ENCODE measurements at regions not wholly inside any gene's neighbourhood (a gene's known extent, or its start where the extent isn't known, plus 50 kb on each side); places are given as distances from the start of the nearest gene placed in this dataset.

DNA sequence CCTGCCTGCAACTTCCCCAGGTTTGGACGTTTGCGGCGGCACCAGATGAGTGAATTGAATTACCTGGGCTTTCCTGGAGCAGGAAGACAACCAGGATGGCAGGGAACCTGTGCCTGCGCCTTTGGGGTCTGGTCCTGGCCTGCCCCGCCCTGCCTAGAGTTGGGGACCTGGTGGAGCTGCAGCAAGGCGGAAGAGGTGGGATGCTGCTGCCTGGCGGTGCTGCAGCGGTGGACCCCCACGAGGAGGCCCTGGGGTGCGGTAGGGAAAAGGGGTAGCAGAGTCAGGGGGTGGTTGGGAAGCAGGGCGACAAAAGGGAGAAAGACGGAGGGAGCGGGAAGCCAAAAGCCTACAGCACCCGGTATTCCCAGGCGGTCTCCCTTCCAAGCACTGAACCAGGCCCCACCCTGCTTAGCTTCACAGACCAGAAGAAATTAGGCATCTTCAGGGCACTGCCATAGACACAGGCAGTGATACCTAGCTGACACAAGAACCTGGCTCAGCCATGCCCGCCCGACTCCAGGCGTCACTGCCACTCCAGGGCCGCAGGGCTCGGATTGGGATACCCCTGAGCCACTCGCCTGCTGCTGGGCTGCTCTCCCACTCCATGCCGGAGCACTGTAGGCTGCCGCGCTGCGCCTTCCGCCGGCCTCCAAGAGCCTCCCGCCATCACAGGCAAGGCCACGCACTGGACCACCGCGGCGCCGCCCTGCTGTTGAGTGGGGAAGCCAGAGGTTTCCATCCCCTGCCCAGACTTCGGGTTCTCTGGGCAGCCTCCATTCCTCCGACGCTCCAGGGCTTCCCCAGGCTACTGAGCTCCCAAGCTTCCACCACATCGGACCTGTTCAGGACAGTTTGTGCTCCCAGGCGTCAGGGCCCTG lies 155.2 kb upstream of the ALG10B start (continued):
- TF ChIP-seq, protein P1, sequence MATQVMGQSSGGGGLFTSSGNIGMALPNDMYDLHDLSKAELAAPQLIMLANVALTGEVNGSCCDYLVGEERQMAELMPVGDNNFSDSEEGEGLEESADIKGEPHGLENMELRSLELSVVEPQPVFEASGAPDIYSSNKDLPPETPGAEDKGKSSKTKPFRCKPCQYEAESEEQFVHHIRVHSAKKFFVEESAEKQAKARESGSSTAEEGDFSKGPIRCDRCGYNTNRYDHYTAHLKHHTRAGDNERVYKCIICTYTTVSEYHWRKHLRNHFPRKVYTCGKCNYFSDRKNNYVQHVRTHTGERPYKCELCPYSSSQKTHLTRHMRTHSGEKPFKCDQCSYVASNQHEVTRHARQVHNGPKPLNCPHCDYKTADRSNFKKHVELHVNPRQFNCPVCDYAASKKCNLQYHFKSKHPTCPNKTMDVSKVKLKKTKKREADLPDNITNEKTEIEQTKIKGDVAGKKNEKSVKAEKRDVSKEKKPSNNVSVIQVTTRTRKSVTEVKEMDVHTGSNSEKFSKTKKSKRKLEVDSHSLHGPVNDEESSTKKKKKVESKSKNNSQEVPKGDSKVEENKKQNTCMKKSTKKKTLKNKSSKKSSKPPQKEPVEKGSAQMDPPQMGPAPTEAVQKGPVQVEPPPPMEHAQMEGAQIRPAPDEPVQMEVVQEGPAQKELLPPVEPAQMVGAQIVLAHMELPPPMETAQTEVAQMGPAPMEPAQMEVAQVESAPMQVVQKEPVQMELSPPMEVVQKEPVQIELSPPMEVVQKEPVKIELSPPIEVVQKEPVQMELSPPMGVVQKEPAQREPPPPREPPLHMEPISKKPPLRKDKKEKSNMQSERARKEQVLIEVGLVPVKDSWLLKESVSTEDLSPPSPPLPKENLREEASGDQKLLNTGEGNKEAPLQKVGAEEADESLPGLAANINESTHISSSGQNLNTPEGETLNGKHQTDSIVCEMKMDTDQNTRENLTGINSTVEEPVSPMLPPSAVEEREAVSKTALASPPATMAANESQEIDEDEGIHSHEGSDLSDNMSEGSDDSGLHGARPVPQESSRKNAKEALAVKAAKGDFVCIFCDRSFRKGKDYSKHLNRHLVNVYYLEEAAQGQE (IDR thresholded peaks at IDR 0.05; ENCODE audit: low read depth) = no peak

DNA sequence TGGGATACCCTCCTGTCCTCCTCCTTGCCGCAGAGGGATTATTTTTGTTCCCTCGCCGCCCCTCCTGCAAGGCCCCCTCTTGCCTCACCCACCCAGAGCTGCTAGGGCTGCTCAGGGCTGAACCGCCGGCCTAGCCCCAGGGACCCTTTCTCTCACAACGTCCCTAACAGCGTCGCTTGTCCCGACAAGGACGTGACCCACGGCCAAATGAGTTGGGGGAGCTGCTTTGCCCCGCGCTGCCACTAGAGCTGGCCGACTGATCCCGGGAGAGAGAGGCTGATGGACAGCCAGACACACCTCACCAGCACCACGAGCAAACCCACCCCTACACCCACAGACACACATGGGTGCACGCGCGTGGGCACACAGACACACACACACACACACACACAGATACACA lies 154.6 kb upstream of the ALG10B start:
- Histone ChIP-seq H3K79me2 (ENCODE audit: insufficient read depth, low read length) (no peaks in the 10 kb centered on the region), H3K4me2 (ENCODE audit: low read length) (no peak overlapping the region), H4K20me1 (ENCODE audit: insufficient read depth) (no peaks in the 10 kb centered on the region), H3K9me3 (ENCODE audit: control insufficient read depth in 1 of 2, insufficient read depth in 1 of 2, low read depth in 1 of 2, low read length in 2 of 2) (no peaks in the 10 kb centered on the region), H3K36me3 (ENCODE audit: control insufficient read depth in 1 of 2, insufficient read depth in 2 of 2, low read length in 2 of 2) (no peaks in the 10 kb centered on the region), H2AFZ (ENCODE audit: low read depth, low read length, poor library complexity, severe bottlenecking) (no peak overlapping the region), H3K4me1 (ENCODE audit: control insufficient read depth in 1 of 2, insufficient read depth in 2 of 2, low read length in 2 of 2) (no peaks in the 10 kb centered on the region), H3K9me2 (ENCODE audit: insufficient read depth) (no peaks in the 10 kb centered on the region), H3K4me3 (replicated peaks in 1 of 2; ENCODE audit: low read depth in 1 of 2, low read length in 2 of 2) (no peak overlapping the region), H3K9ac (ENCODE audit: low read length) (no peak overlapping the region), H3K27ac (ENCODE audit: low read depth, low read length) (no peak overlapping the region), H3K27me3 (ENCODE audit: insufficient read depth, low read length) (no peaks in the 10 kb centered on the region)
- DNase-seq (ENCODE audit: low read depth, low spot score) (no peak), ATAC-seq (no peak)
- CTCF ChIA-PET = no interaction called here
- POLR2A ChIA-PET = no interaction called here
- intact Hi-C loops (cut with micrococcal nuclease) = no loop called here
- no peak for TF ChIP-seq EZH2 (IDR thresholded peaks at IDR 0.05)
- no peak for TF ChIP-seq TCF7L2 (IDR thresholded peaks at IDR 0.05; ENCODE audit: borderline replicate concordance, extremely low read depth, insufficient read depth, insufficient read length)
- no peak for TF ChIP-seq YY1 (IDR thresholded peaks at IDR 0.05; ENCODE audit: extremely low read depth, insufficient replicate concordance, low read depth, low read length)
- no peak for TF ChIP-seq POLR2A (IDR thresholded peaks at IDR 0.05; ENCODE audit: borderline replicate concordance, extremely low read depth, insufficient read depth, insufficient read length)
- TF ChIP-seq SIN3A (IDR thresholded peaks at IDR 0.05; ENCODE audit: low read depth) = no peak
- TF ChIP-seq, protein P2, sequence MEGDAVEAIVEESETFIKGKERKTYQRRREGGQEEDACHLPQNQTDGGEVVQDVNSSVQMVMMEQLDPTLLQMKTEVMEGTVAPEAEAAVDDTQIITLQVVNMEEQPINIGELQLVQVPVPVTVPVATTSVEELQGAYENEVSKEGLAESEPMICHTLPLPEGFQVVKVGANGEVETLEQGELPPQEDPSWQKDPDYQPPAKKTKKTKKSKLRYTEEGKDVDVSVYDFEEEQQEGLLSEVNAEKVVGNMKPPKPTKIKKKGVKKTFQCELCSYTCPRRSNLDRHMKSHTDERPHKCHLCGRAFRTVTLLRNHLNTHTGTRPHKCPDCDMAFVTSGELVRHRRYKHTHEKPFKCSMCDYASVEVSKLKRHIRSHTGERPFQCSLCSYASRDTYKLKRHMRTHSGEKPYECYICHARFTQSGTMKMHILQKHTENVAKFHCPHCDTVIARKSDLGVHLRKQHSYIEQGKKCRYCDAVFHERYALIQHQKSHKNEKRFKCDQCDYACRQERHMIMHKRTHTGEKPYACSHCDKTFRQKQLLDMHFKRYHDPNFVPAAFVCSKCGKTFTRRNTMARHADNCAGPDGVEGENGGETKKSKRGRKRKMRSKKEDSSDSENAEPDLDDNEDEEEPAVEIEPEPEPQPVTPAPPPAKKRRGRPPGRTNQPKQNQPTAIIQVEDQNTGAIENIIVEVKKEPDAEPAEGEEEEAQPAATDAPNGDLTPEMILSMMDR (IDR thresholded peaks at IDR 0.05 in 2 of 3, conservative IDR thresholded peaks at IDR 0.05 in 1 of 3; ENCODE audit: borderline replicate concordance in 1 of 3, insufficient read depth in 1 of 3, low read depth in 2 of 3, low read length in 2 of 3) = no peak
- no peak for TF ChIP-seq ELF1 (IDR thresholded peaks at IDR 0.05; ENCODE audit: borderline replicate concordance, low read depth)
- no peak for TF ChIP-seq SP1 (IDR thresholded peaks at IDR 0.05; ENCODE audit: low read depth)
- RAD21 ChIA-PET (ENCODE audit: low non-redundant PET in 1 of 2, low total read pairs in 2 of 2, uncharacterized antibody in 2 of 2, unreplicated experiment in 2 of 2) = no interaction called here
- no TSS peak for BruUV-seq (replicated peaks)
